ENCODE measurements at regions not wholly inside any gene's neighbourhood (a gene's known extent, or its start where the extent isn't known, plus 50 kb on each side); places are given as distances from the start of the nearest gene placed in this dataset.

DNA sequence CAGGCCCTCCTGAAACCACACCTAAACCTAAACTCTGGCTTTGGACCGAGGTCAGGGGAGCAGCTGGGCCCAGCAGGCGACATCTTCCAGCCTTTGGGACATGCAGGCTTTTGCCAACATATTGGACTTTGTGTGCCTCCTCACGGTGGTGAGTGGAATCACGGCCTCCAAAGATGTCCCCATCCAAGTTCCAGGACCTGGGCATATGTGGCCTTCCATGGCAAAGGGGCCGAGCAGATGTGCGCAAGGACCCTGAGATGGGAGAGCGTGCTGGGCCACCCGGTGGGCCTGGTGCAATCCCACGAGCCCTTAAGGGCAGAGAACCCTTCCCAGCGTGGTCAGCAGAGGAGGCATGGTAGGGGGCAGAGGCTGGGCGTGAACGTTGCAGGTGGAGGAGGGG lies 160.8 kb upstream of the C1orf174 start:
- Histone ChIP-seq H3K27me3 (ENCODE audit: control insufficient read depth, insufficient read depth, low read length) (no peaks in the 10 kb centered on the region), H3K4me3 (ENCODE audit: low read depth in 2 of 2, low read length in 2 of 2) (no peak overlapping the region), H3K27ac (ENCODE audit: low read length) (no peak overlapping the region), H3K9me3 (ENCODE audit: control insufficient read depth, insufficient read depth, low read depth, low read length) (no peaks in the 10 kb centered on the region), H3K36me3 (ENCODE audit: control insufficient read depth, insufficient read depth, low read length) (no peaks in the 10 kb centered on the region), H3K4me1 (ENCODE audit: control insufficient read depth, insufficient read depth, low read length) (no peaks in the 10 kb centered on the region)
- BruUV-seq (replicated peaks): no TSS peak
- DNase-seq (ENCODE audit: low read depth, low spot score): no peak
- ChIA-PET CTCF (no interaction called here), POLR2A (no interaction called here)
- intact Hi-C loops (cut with micrococcal nuclease; ENCODE audit: unreplicated experiment): no loop called here
- in situ Hi-C loops (cut with HindIII; ENCODE audit: low pct_unique_long_range_greater_than_20kb, low sequenced_read_pairs): no loop called here
- no peak for TF ChIP-seq REST (IDR thresholded peaks at IDR 0.05; ENCODE audit: insufficient read depth in 1 of 2, low read depth in 2 of 2, low read length in 1 of 2)
- TF ChIP-seq TCF7L2 (IDR thresholded peaks at IDR 0.05; ENCODE audit: low read depth, low read length): no peak
- no peak for TF ChIP-seq CTCF (IDR thresholded peaks at IDR 0.05)
- TF ChIP-seq SIN3A (IDR thresholded peaks at IDR 0.05; ENCODE audit: borderline replicate concordance, insufficient read depth, low read depth, low read length): no peak
- TF ChIP-seq POLR2AphosphoS5 (IDR thresholded peaks at IDR 0.05; ENCODE audit: low read depth, low read length): no peak
- peak; percentile 56; the same call in 1 of the 2 replicates for ATAC-seq

- H3K9me3 ChIP-seq (ENCODE audit: control insufficient read depth, insufficient read depth, low read depth, low read length): no peaks in the 10 kb centered on the region
- H3K4me3 ChIP-seq (ENCODE audit: low read depth in 2 of 2, low read length in 2 of 2): no peak overlapping the region
- H3K36me3 ChIP-seq (ENCODE audit: control insufficient read depth, insufficient read depth, low read length): no peaks in the 10 kb centered on the region
- in situ Hi-C loops (cut with HindIII; ENCODE audit: low pct_unique_long_range_greater_than_20kb, low sequenced_read_pairs) (no loop called here), intact Hi-C loops (cut with micrococcal nuclease; ENCODE audit: unreplicated experiment) (no loop called here)
- DNase-seq (ENCODE audit: low read depth, low spot score) (no peak), ATAC-seq (no peak)
- ChIA-PET CTCF (no interaction called here), POLR2A (interaction anchor here (0.6 kb wide), 1 partner anchor 42 kb away, joined by 3 read pairs; no protein-coding TSS in a partner anchor)
- H3K4me1 ChIP-seq (ENCODE audit: control insufficient read depth, insufficient read depth, low read length): no peaks in the 10 kb centered on the region
- TF ChIP-seq CTCF (IDR thresholded peaks at IDR 0.05): no peak
- no peak for TF ChIP-seq TCF7L2 (IDR thresholded peaks at IDR 0.05; ENCODE audit: low read depth, low read length)
- TF ChIP-seq SIN3A (IDR thresholded peaks at IDR 0.05; ENCODE audit: borderline replicate concordance, insufficient read depth, low read depth, low read length): no peak
- TF ChIP-seq POLR2AphosphoS5 (IDR thresholded peaks at IDR 0.05; ENCODE audit: low read depth, low read length): no peak
- no peak for TF ChIP-seq REST (IDR thresholded peaks at IDR 0.05; ENCODE audit: insufficient read depth in 1 of 2, low read depth in 2 of 2, low read length in 1 of 2)
- BruUV-seq (replicated peaks): no TSS peak
- H3K27ac ChIP-seq (ENCODE audit: low read length): no peak overlapping the region
- H3K27me3 ChIP-seq (ENCODE audit: control insufficient read depth, insufficient read depth, low read length): no peaks in the 10 kb centered on the region
These were observed 161.5 kb upstream of the C1orf174 start for GRCh38 chr1:4061521-4062031.

Measured in Panc1 (cell line).